Liver (tissue), 8 donors: ENCODE measurements at regions not wholly inside any gene's neighbourhood (a gene's known extent, or its start where the extent isn't known, plus 50 kb on each side); places are given as distances from the start of the nearest gene placed in this dataset.

ENCODE experiments used
- DNase-seq: peaks from one replicate; pipeline ENCODE4 v3.0.0-alpha.2; 2017; ENCODE audit warnings: low spot score
- H3K27ac ChIP-seq, 2 donors: one replicate each; pipeline ENCODE4 v1.7.0; 2013; ENCODE audit warnings: inconsistent platforms in 2 of 2, low read length in 2 of 2, control low read depth in 1 of 2, low read depth in 1 of 2, mild to moderate bottlenecking in 1 of 2
- H3K27me3 ChIP-seq, 4 donors: one replicate each; pipeline versions ENCODE4 v1.6.1 to v1.7.0; 2013; ENCODE audit warnings: low read length in 3 of 4, inconsistent platforms in 1 of 4, mild to moderate bottlenecking in 1 of 4, moderate library complexity in 1 of 4; ENCODE audit not compliant: control insufficient read depth in 4 of 4, insufficient read depth in 4 of 4
- H3K36me3 ChIP-seq, 4 donors: one replicate each; pipeline versions ENCODE4 v1.6.1 to v1.7.0; 2013; ENCODE audit warnings: low read length in 3 of 4, mild to moderate bottlenecking in 3 of 4, low read depth in 1 of 4, moderate library complexity in 1 of 4; ENCODE audit not compliant: control insufficient read depth in 4 of 4, insufficient read depth in 3 of 4
- H3K4me1 ChIP-seq, 4 donors: one replicate each; pipeline versions ENCODE4 v1.6.1 to v1.7.0; 2013; ENCODE audit warnings: low read length in 3 of 4, mild to moderate bottlenecking in 3 of 4, moderate library complexity in 1 of 4; ENCODE audit not compliant: control insufficient read depth in 4 of 4, insufficient read depth in 4 of 4
- H3K4me3 ChIP-seq, 3 donors: one replicate each; pipeline versions ENCODE4 v1.6.1 to v1.7.0; 2013; ENCODE audit warnings: low read length in 3 of 3, control low read depth in 1 of 3, low read depth in 1 of 3, mild to moderate bottlenecking in 1 of 3
- H3K9ac ChIP-seq, 2 donors: one replicate each; pipeline ENCODE4 v1.7.0; 2013; ENCODE audit warnings: low read length in 2 of 2, mild to moderate bottlenecking in 2 of 2, moderate library complexity in 2 of 2, control low read depth in 1 of 2, low read depth in 1 of 2
- H3K9me3 ChIP-seq, 4 donors: one replicate each; pipeline versions ENCODE4 v1.6.1 to v1.7.0; 2013; ENCODE audit warnings: low read length in 3 of 4; ENCODE audit not compliant: control insufficient read depth in 4 of 4
- ATF3 ChIP-seq: IDR thresholded peaks from 2 replicates; pipeline ENCODE4 v1.6.1; 2016; ENCODE audit warnings: antibody characterized with exemption
- CTCF ChIP-seq: fragments of 150-350 bp; IDR thresholded peaks from 2 replicates; pipeline ENCODE4 v1.5.1; 2017; ENCODE audit warnings: improper control_type of control experiment, low read depth, low read length; ENCODE audit not compliant: missing input control
- EGR1 ChIP-seq, 2 donors: IDR thresholded peaks; 2 replicates each; pipeline ENCODE4 v1.6.1; 2016 to 2018; ENCODE audit warnings: antibody characterized with exemption in 2 of 2, low read depth in 2 of 2
- FOXA1 ChIP-seq: IDR thresholded peaks from 2 replicates; pipeline ENCODE4 v1.6.1; 2016; ENCODE audit warnings: antibody characterized with exemption
- FOXA2 ChIP-seq: IDR thresholded peaks from 2 replicates; pipeline ENCODE4 v1.6.1; 2016; ENCODE audit warnings: antibody characterized with exemption
- GABPA ChIP-seq, 2 donors: IDR thresholded peaks in 1 of 2; conservative IDR thresholded peaks in 1 of 2; 2 replicates each; pipeline ENCODE4 v1.6.1; 2016; ENCODE audit warnings: antibody characterized with exemption in 2 of 2, mild to moderate bottlenecking in 1 of 2, moderate library complexity in 1 of 2
- HNF4A ChIP-seq, 2 donors: conservative IDR thresholded peaks; 2 replicates each; pipeline ENCODE4 v1.6.1; 2016; ENCODE audit warnings: antibody characterized with exemption in 2 of 2, mild to moderate bottlenecking in 2 of 2
- HNF4G ChIP-seq: IDR thresholded peaks from 2 replicates; pipeline ENCODE4 v1.6.1; 2016; ENCODE audit warnings: antibody characterized with exemption
- JUND ChIP-seq, 2 donors: IDR thresholded peaks; 2 replicates each; pipeline ENCODE4 v1.6.1; 2016; ENCODE audit warnings: antibody characterized with exemption in 2 of 2
- MAX ChIP-seq: IDR thresholded peaks from 2 replicates; pipeline ENCODE4 v1.6.1; 2016; ENCODE audit warnings: antibody characterized with exemption
- NR2F2 ChIP-seq: IDR thresholded peaks from 2 replicates; pipeline ENCODE4 v1.6.1; 2016; ENCODE audit warnings: antibody characterized with exemption
- RAD21 ChIP-seq, 2 donors: IDR thresholded peaks; 2 replicates each; pipeline ENCODE4 v1.6.1; 2016; ENCODE audit warnings: antibody characterized with exemption in 2 of 2, mild to moderate bottlenecking in 2 of 2
- REST ChIP-seq: IDR thresholded peaks from 2 replicates; pipeline ENCODE4 v1.6.1; 2016; ENCODE audit warnings: antibody characterized with exemption, mild to moderate bottlenecking
- RXRA ChIP-seq, 2 donors: IDR thresholded peaks; 2 replicates each; pipeline ENCODE4 v1.6.1; 2017 to 2018; ENCODE audit warnings: antibody characterized with exemption in 2 of 2, mild to moderate bottlenecking in 1 of 2
- SP1 ChIP-seq: IDR thresholded peaks from 2 replicates; pipeline ENCODE4 v1.6.1; 2018; ENCODE audit warnings: antibody characterized with exemption, mild to moderate bottlenecking
- TAF1 ChIP-seq: conservative IDR thresholded peaks from 2 replicates; pipeline ENCODE4 v1.6.1; 2016; ENCODE audit warnings: antibody characterized with exemption, mild to moderate bottlenecking
- YY1 ChIP-seq: IDR thresholded peaks from 2 replicates; pipeline ENCODE4 v1.6.1; 2016; ENCODE audit warnings: antibody characterized with exemption, mild to moderate bottlenecking
- ZBTB33 ChIP-seq: IDR thresholded peaks from 2 replicates; pipeline ENCODE4 v1.6.1; 2016; ENCODE audit warnings: antibody characterized with exemption
- WGBS: extraction: QIAGEN DNeasy Blood & Tissue Kit; methylation state at CpG from one replicate; pipeline ENCODE4 v1.1.7; 2013; 5-methylcytosine and 5-hydroxymethylcytosine counted together
- donor health status: healthy.
- donor health status: healthy.
- donor health status: healthy.
- donor health status: healthy.
- donor health status: healthy.

- TF ChIP-seq EGR1 (IDR thresholded peaks at IDR 0.05; ENCODE audit: low read depth in 2 of 2) (no peak), HNF4G (no peak)
- no peak overlapping the region for H3K9ac ChIP-seq
- no peaks in the 10 kb centered on the region for H3K4me1 ChIP-seq
- H3K27ac ChIP-seq, result no peak overlapping the region
- no peaks in the 10 kb centered on the region for H3K36me3 ChIP-seq
- no peaks in the 10 kb centered on the region for H3K9me3 ChIP-seq
- H3K27me3 ChIP-seq, result no peaks in the 10 kb centered on the region
- H3K4me3 ChIP-seq, result no peak overlapping the region
- no peak for DNase-seq
- 52% methylated on average over 4 of the region's 4 CpGs for WGBS
Observed at GRCh38 chr15:98131924-98132323, 171.4 kb downstream of the ARRDC4 start.

GRCh38 chr15:98134905-98135304, 174.4 kb downstream of the ARRDC4 start:
- no peaks in the 10 kb centered on the region for H3K27me3 ChIP-seq
- no peak overlapping the region for H3K9ac ChIP-seq
- no peak overlapping the region for H3K4me3 ChIP-seq
- H3K4me1 ChIP-seq, result no peaks in the 10 kb centered on the region
- no peak for DNase-seq
- no peak overlapping the region for H3K27ac ChIP-seq
- 79% methylated on average over 7 of the region's 7 CpGs for WGBS
- H3K36me3 ChIP-seq, result no peaks in the 10 kb centered on the region
- no peaks in the 10 kb centered on the region for H3K9me3 ChIP-seq
- TF ChIP-seq MAX (no peak), CTCF (no peak), FOXA1 (no peak), RAD21 (IDR thresholded peaks at IDR 0.05) (no peak), YY1 (no peak), REST (no peak), FOXA2 (no peak), ZBTB33 (no peak), ATF3 (no peak), GABPA (IDR thresholded peaks at IDR 0.05 in 1 of 2, conservative IDR thresholded peaks at IDR 0.05 in 1 of 2) (no peak), SP1 (no peak), TAF1 (no peak), HNF4G (no peak), RXRA (IDR thresholded peaks at IDR 0.05) (no peak), EGR1 (IDR thresholded peaks at IDR 0.05; ENCODE audit: low read depth in 2 of 2) (no peak), HNF4A (conservative IDR thresholded peaks at IDR 0.05) (no peak), NR2F2 (no peak), JUND (IDR thresholded peaks at IDR 0.05) (no peak)
